Liver (tissue), 3 donors: ENCODE measurements at regions not wholly inside any gene's neighbourhood (a gene's known extent, or its start where the extent isn't known, plus 50 kb on each side); places are given as distances from the start of the nearest gene placed in this dataset.

Experiments
- EGR1 ChIP-seq, 2 donors: IDR thresholded peaks; 2 replicates each; pipeline ENCODE4 v1.6.1; 2016 to 2018; ENCODE audit warnings: antibody characterized with exemption in 2 of 2, low read depth in 2 of 2
- GABPA ChIP-seq, 2 donors: IDR thresholded peaks in 1 of 2; conservative IDR thresholded peaks in 1 of 2; 2 replicates each; pipeline ENCODE4 v1.6.1; 2016; ENCODE audit warnings: antibody characterized with exemption in 2 of 2, mild to moderate bottlenecking in 1 of 2, moderate library complexity in 1 of 2
- JUND ChIP-seq, 2 donors: IDR thresholded peaks; 2 replicates each; pipeline ENCODE4 v1.6.1; 2016; ENCODE audit warnings: antibody characterized with exemption in 2 of 2
- MAX ChIP-seq: IDR thresholded peaks from 2 replicates; pipeline ENCODE4 v1.6.1; 2016; ENCODE audit warnings: antibody characterized with exemption
- RAD21 ChIP-seq, 2 donors: IDR thresholded peaks; 2 replicates each; pipeline ENCODE4 v1.6.1; 2016; ENCODE audit warnings: antibody characterized with exemption in 2 of 2, mild to moderate bottlenecking in 2 of 2
- REST ChIP-seq: IDR thresholded peaks from 2 replicates; pipeline ENCODE4 v1.6.1; 2016; ENCODE audit warnings: antibody characterized with exemption, mild to moderate bottlenecking
- YY1 ChIP-seq: IDR thresholded peaks from 2 replicates; pipeline ENCODE4 v1.6.1; 2016; ENCODE audit warnings: antibody characterized with exemption, mild to moderate bottlenecking
- TF ChIP-seq, protein P1 (sequence below): fragments of 150-350 bp; IDR thresholded peaks from 2 replicates; pipeline ENCODE4 v1.5.1; 2017; ENCODE audit warnings: improper control_type of control experiment, low read depth, low read length; ENCODE audit not compliant: missing input control
- donor health status: healthy.
- donor health status: healthy.

GRCh38 chr15:70439304-70439877 lies 324.0 kb downstream of the UACA start:
- TF ChIP-seq, protein P1, sequence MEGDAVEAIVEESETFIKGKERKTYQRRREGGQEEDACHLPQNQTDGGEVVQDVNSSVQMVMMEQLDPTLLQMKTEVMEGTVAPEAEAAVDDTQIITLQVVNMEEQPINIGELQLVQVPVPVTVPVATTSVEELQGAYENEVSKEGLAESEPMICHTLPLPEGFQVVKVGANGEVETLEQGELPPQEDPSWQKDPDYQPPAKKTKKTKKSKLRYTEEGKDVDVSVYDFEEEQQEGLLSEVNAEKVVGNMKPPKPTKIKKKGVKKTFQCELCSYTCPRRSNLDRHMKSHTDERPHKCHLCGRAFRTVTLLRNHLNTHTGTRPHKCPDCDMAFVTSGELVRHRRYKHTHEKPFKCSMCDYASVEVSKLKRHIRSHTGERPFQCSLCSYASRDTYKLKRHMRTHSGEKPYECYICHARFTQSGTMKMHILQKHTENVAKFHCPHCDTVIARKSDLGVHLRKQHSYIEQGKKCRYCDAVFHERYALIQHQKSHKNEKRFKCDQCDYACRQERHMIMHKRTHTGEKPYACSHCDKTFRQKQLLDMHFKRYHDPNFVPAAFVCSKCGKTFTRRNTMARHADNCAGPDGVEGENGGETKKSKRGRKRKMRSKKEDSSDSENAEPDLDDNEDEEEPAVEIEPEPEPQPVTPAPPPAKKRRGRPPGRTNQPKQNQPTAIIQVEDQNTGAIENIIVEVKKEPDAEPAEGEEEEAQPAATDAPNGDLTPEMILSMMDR: no peak
- no peak for TF ChIP-seq EGR1 (IDR thresholded peaks at IDR 0.05; ENCODE audit: low read depth in 2 of 2)
- no peak for TF ChIP-seq JUND (IDR thresholded peaks at IDR 0.05)
- TF ChIP-seq GABPA (IDR thresholded peaks at IDR 0.05 in 1 of 2, conservative IDR thresholded peaks at IDR 0.05 in 1 of 2): no peak
- TF ChIP-seq REST: no peak
- TF ChIP-seq MAX: no peak
- TF ChIP-seq RAD21 (IDR thresholded peaks at IDR 0.05): no peak
- no peak for TF ChIP-seq YY1
